ENCODE measurements at regions not wholly inside any gene's neighbourhood (a gene's known extent, or its start where the extent isn't known, plus 50 kb on each side); places are given as distances from the start of the nearest gene placed in this dataset.

DNA sequence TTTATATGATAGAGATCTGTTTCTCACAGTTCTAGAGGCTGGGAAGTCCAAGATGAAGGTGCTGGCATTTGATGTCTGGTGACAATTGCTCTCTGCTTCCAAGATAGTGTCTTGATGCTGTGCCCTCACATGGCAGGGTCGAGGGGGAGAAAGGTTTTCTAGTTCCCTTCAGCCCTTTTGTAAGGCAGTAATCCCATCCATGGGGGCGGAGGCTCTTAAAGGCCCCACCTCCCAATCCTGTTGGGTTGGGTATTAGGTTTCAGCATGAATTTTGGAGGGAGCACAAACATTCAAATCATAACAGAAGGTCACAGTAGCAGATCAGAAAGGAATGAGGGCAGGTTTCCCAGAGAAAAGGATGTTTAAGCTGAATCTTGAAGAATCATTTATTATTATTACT, 601.7 kb upstream of the ZNF717 start:
- Histone ChIP-seq H3K36me3 (ENCODE audit: control insufficient read depth in 2 of 3, insufficient read depth in 3 of 3, low read length in 3 of 3) (no peaks in the 10 kb centered on the region), H3K27ac (ENCODE audit: low read depth in 2 of 2, low read length in 2 of 2) (no peak overlapping the region), H3K27me3 (ENCODE audit: control insufficient read depth, insufficient read depth, low read length) (no peaks in the 10 kb centered on the region), H3K4me1 (ENCODE audit: control insufficient read depth in 2 of 3, insufficient read depth in 2 of 3, low read depth in 1 of 3, low read length in 3 of 3) (no peaks in the 10 kb centered on the region), H3K9me3 (ENCODE audit: control insufficient read depth in 2 of 3, insufficient read depth in 1 of 3, low read length in 3 of 3) (no peaks in the 10 kb centered on the region), H3K9ac (ENCODE audit: low read length in 3 of 3) (no peak overlapping the region), H3K4me3 (ENCODE audit: low read length in 3 of 3) (no peak overlapping the region)
- TF ChIP-seq CTCF (IDR thresholded peaks at IDR 0.05; ENCODE audit: borderline replicate concordance, extremely low read depth, insufficient read depth), result no peak
- intact Hi-C loops (cut with DNase I), result no loop called here
- no peak for DNase-seq
- FAIRE-seq, result no peak

DNA sequence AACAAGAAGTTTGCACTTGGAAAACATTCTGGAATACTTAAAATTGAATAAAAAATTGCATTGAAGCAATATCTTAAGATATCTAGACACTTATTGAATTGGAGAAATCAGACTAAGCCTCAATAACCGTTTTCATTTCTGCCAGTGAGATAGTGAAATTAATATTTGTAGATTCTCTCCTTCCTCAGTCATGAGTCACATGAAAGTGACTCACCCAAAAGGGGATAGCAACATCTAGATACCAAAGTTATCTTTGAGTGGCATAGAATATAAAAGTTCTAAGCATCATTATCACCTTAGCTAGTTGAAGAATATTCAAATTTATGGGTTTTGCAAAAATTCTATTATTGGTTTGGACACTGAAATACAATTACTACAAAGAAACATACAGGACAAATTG, 614.8 kb upstream of the ZNF717 start:
- intact Hi-C loops (cut with DNase I), result no loop called here
- Histone ChIP-seq H3K4me1 (ENCODE audit: control insufficient read depth in 2 of 3, insufficient read depth in 2 of 3, low read depth in 1 of 3, low read length in 3 of 3) (no peaks in the 10 kb centered on the region), H3K9me3 (ENCODE audit: control insufficient read depth in 2 of 3, insufficient read depth in 1 of 3, low read length in 3 of 3) (no peaks in the 10 kb centered on the region), H3K4me3 (ENCODE audit: low read length in 3 of 3) (no peak overlapping the region), H3K27me3 (ENCODE audit: control insufficient read depth, insufficient read depth, low read length) (no peaks in the 10 kb centered on the region), H3K9ac (ENCODE audit: low read length in 3 of 3) (no peak overlapping the region), H3K27ac (ENCODE audit: low read depth in 2 of 2, low read length in 2 of 2) (no peak overlapping the region), H3K36me3 (ENCODE audit: control insufficient read depth in 2 of 3, insufficient read depth in 3 of 3, low read length in 3 of 3) (no peaks in the 10 kb centered on the region)
- FAIRE-seq (no peak), DNase-seq (no peak)
- no peak for TF ChIP-seq CTCF (IDR thresholded peaks at IDR 0.05; ENCODE audit: borderline replicate concordance, extremely low read depth, insufficient read depth)

- no peak for FAIRE-seq
- H3K9me3 ChIP-seq (ENCODE audit: control insufficient read depth in 2 of 3, insufficient read depth in 1 of 3, low read length in 3 of 3), result no peaks in the 10 kb centered on the region
These were observed 617.6 kb upstream of the ZNF717 start for GRCh38 chr3:76402926-76403325.

More at GRCh38 chr3:76402926-76403325, 617.6 kb upstream of the ZNF717 start:
- intact Hi-C loops (cut with DNase I), result no loop called here
- no peak for TF ChIP-seq CTCF (IDR thresholded peaks at IDR 0.05; ENCODE audit: borderline replicate concordance, extremely low read depth, insufficient read depth)
- no peaks in the 10 kb centered on the region for H3K36me3 ChIP-seq (ENCODE audit: control insufficient read depth in 2 of 3, insufficient read depth in 3 of 3, low read length in 3 of 3)
- no peaks in the 10 kb centered on the region for H3K4me1 ChIP-seq (ENCODE audit: control insufficient read depth in 2 of 3, insufficient read depth in 2 of 3, low read depth in 1 of 3, low read length in 3 of 3)
- no peaks in the 10 kb centered on the region for H3K27me3 ChIP-seq (ENCODE audit: control insufficient read depth, insufficient read depth, low read length)
- DNase-seq, result no peak
- no peak overlapping the region for H3K9ac ChIP-seq (ENCODE audit: low read length in 3 of 3)
- no peak overlapping the region for H3K27ac ChIP-seq (ENCODE audit: low read depth in 2 of 2, low read length in 2 of 2)
- no peak overlapping the region for H3K4me3 ChIP-seq (ENCODE audit: low read length in 3 of 3)
